Panc1 (cell line): ENCODE measurements at regions not wholly inside any gene's neighbourhood (a gene's known extent, or its start where the extent isn't known, plus 50 kb on each side); places are given as distances from the start of the nearest gene placed in this dataset.

Source experiments
- ATAC-seq: fragments of 200-7000 bp; cut with Tn5 transposase; 2 replicates; pipeline ENCODE4 v1.9.1; 2020; ENCODE audit warnings: mild to moderate bottlenecking, moderate library complexity
- BruUV-seq: library from RNA; stranded (reverse); fragments of 400-500 nt; replicated peaks from 2 replicates; lab custom pipeline; 2021; lab: Mats Ljungman, UMichigan
- CTCF ChIA-PET: fragments of 300-600 bp; sonication (Branson Sonifier 250); formaldehyde crosslinking; loops from one replicate; lab custom pipeline; 2022; ENCODE audit warnings: antibody characterized with exemption; lab: Charles Lee
- POLR2A ChIA-PET: fragments of 300-600 bp; sonication (Branson Sonifier 250); formaldehyde crosslinking; loops from one replicate; lab custom pipeline; 2022; ENCODE audit warnings: antibody characterized with exemption; lab: Charles Lee
- DNase-seq: peaks from one replicate; pipeline ENCODE4 v3.0.0-alpha.2; 2010; ENCODE audit warnings: low read depth, low spot score
- H3K27ac ChIP-seq: 2 replicates; pipeline ENCODE4 v1.5.1; 2011; ENCODE audit warnings: mild to moderate bottlenecking, low read length, inconsistent platforms
- H3K27me3 ChIP-seq: fragments of 200-500 bp; sonication (Bioruptor generic); 2 replicates; pipeline ENCODE4 v1.6.0; 2014; ENCODE audit warnings: low read length, inconsistent platforms; ENCODE audit not compliant: control insufficient read depth, insufficient read depth
- H3K36me3 ChIP-seq: fragments of 200-500 bp; sonication (Bioruptor generic); 2 replicates; pipeline ENCODE4 v1.5.1; 2014; ENCODE audit warnings: inconsistent platforms, mild to moderate bottlenecking, low read length, moderate library complexity; ENCODE audit not compliant: control insufficient read depth, insufficient read depth
- H3K4me1 ChIP-seq: 2 replicates; pipeline ENCODE4 v1.5.1; 2011; ENCODE audit warnings: inconsistent platforms, mild to moderate bottlenecking, low read length, moderate library complexity; ENCODE audit not compliant: control insufficient read depth, insufficient read depth
- H3K4me3 ChIP-seq, 2 experiments: 2 replicates each; pipeline ENCODE4 v1.5.1; 2011 to 2012; ENCODE audit warnings: low read depth in 2 of 2, low read length in 2 of 2, mild to moderate bottlenecking in 2 of 2, inconsistent platforms in 1 of 2, moderate library complexity in 1 of 2
- H3K9me3 ChIP-seq: fragments of 200-500 bp; sonication (Bioruptor generic); 2 replicates; pipeline ENCODE4 v1.5.1; 2014; ENCODE audit warnings: low read depth, mild to moderate bottlenecking, inconsistent platforms, low read length, moderate library complexity; ENCODE audit not compliant: control insufficient read depth, insufficient read depth
- CTCF ChIP-seq: fragments of 450-650 bp; IDR thresholded peaks from 2 replicates; pipeline ENCODE4 v1.5.1; 2017; ENCODE audit warnings: mild to moderate bottlenecking
- POLR2AphosphoS5 ChIP-seq: IDR thresholded peaks from 2 replicates; pipeline ENCODE4 v1.6.1; 2012; ENCODE audit warnings: mild to moderate bottlenecking, low read depth, low read length, moderate library complexity
- SIN3A ChIP-seq: IDR thresholded peaks from 2 replicates; pipeline ENCODE4 v1.6.1; 2012; ENCODE audit warnings: low read depth, mild to moderate bottlenecking, low read length, moderate library complexity, borderline replicate concordance; ENCODE audit not compliant: insufficient read depth
- TCF7L2 ChIP-seq: IDR thresholded peaks from 2 replicates; pipeline ENCODE4 v1.6.1; 2011; ENCODE audit warnings: mild to moderate bottlenecking, low read depth, low read length, inconsistent platforms
- in situ Hi-C: cut with HindIII; loops from 2 replicates; pipeline ENCODE4 v1.10.0; 2016; ENCODE audit warnings: low sequenced_read_pairs, low pct_unique_long_range_greater_than_20kb
- intact Hi-C: fragments of 100-400 bp; cut with micrococcal nuclease; formaldehyde crosslinking; loops from one replicate; pipeline ENCODE4 v1.10.0; 2022; ENCODE audit not compliant: unreplicated experiment
- TF ChIP-seq, protein P1 (sequence below), 2 experiments: IDR thresholded peaks; 2 replicates each; pipeline ENCODE4 v1.6.1; 2011 to 2012; ENCODE audit warnings: low read depth in 2 of 2, control low read depth in 1 of 2, low read length in 1 of 2, mild to moderate bottlenecking in 1 of 2, moderate library complexity in 1 of 2; ENCODE audit not compliant: insufficient read depth in 1 of 2

- no TSS peak for BruUV-seq
- intact Hi-C loops, result loop anchor here (10.0 kb wide), 1 partner anchor 697 kb away; no protein-coding TSS in a partner anchor
- ChIA-PET CTCF (no interaction called here), POLR2A (no interaction called here)
- H3K27me3 ChIP-seq, result no peaks in the 10 kb centered on the region
- in situ Hi-C loops, result no loop called here
- no peaks in the 10 kb centered on the region for H3K9me3 ChIP-seq
- ATAC-seq (no peak), DNase-seq (no peak)
- TF ChIP-seq POLR2AphosphoS5 (no peak), TCF7L2 (no peak), CTCF (no peak), SIN3A (no peak)
- TF ChIP-seq, protein P1, sequence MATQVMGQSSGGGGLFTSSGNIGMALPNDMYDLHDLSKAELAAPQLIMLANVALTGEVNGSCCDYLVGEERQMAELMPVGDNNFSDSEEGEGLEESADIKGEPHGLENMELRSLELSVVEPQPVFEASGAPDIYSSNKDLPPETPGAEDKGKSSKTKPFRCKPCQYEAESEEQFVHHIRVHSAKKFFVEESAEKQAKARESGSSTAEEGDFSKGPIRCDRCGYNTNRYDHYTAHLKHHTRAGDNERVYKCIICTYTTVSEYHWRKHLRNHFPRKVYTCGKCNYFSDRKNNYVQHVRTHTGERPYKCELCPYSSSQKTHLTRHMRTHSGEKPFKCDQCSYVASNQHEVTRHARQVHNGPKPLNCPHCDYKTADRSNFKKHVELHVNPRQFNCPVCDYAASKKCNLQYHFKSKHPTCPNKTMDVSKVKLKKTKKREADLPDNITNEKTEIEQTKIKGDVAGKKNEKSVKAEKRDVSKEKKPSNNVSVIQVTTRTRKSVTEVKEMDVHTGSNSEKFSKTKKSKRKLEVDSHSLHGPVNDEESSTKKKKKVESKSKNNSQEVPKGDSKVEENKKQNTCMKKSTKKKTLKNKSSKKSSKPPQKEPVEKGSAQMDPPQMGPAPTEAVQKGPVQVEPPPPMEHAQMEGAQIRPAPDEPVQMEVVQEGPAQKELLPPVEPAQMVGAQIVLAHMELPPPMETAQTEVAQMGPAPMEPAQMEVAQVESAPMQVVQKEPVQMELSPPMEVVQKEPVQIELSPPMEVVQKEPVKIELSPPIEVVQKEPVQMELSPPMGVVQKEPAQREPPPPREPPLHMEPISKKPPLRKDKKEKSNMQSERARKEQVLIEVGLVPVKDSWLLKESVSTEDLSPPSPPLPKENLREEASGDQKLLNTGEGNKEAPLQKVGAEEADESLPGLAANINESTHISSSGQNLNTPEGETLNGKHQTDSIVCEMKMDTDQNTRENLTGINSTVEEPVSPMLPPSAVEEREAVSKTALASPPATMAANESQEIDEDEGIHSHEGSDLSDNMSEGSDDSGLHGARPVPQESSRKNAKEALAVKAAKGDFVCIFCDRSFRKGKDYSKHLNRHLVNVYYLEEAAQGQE (IDR thresholded peaks at IDR 0.05; ENCODE audit: insufficient read depth in 1 of 2, low read depth in 2 of 2, low read length in 1 of 2), result no peak
- no peaks in the 10 kb centered on the region for H3K36me3 ChIP-seq
- H3K4me1 ChIP-seq, result no peaks in the 10 kb centered on the region
- H3K4me3 ChIP-seq, result no peak overlapping the region
- no peak overlapping the region for H3K27ac ChIP-seq
Observed at GRCh38 chr5:15421921-15422412, 78.0 kb upstream of the FBXL7 start.

DNA sequence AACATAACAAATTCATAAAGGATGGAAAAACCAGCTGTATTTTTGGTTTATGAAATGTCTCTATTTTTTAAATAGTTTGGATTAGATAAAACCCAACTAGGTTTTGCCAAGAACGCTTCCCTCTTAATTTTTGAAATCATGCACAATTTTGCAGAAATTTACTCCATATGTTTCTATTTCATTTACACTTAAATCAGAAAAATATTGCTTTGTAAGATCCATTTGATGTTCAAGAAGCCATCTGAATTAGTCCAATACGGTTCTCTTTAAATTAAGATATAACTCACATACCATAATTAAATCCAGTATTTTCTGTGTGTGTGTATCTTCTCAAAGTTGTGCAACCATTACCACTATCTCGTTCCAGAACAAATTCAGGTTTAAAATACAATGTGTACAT is 78.6 kb upstream of the FBXL7 start:
- POLR2A ChIA-PET, result no interaction called here

More for the DNA sequence above, 78.6 kb upstream of the FBXL7 start:
- DNase-seq (no peak), ATAC-seq (no peak)
- CTCF ChIA-PET, result no interaction called here
- no TSS peak for BruUV-seq
- no peak overlapping the region for H3K4me3 ChIP-seq
- no peak overlapping the region for H3K27ac ChIP-seq
- TF ChIP-seq, protein P1 (IDR thresholded peaks at IDR 0.05; ENCODE audit: insufficient read depth in 1 of 2, low read depth in 2 of 2, low read length in 1 of 2), result no peak
- TF ChIP-seq CTCF (no peak), SIN3A (no peak), TCF7L2 (no peak), POLR2AphosphoS5 (no peak)
- H3K36me3 ChIP-seq, result no peaks in the 10 kb centered on the region
- no peaks in the 10 kb centered on the region for H3K27me3 ChIP-seq
- H3K4me1 ChIP-seq, result no peaks in the 10 kb centered on the region
- no peaks in the 10 kb centered on the region for H3K9me3 ChIP-seq
- in situ Hi-C loops (no loop called here), intact Hi-C loops (loop anchor here (10.0 kb wide), 1 partner anchor 697 kb away; no protein-coding TSS in a partner anchor)
